HCT116 (cell line): ENCODE measurements at regions not wholly inside any gene's neighbourhood (a gene's known extent, or its start where the extent isn't known, plus 50 kb on each side); places are given as distances from the start of the nearest gene placed in this dataset.

Source experiments
- ATAC-seq: fragments of 200-7000 bp; cut with Tn5 transposase; 2 replicates; pipeline ENCODE4 v1.9.1; 2020; ENCODE audit warnings: mild to moderate bottlenecking, moderate library complexity
- BruUV-seq: library from RNA; stranded (reverse); fragments of 400-500 nt; replicated peaks from 2 replicates; lab custom pipeline; 2021; lab: Mats Ljungman, UMichigan
- CTCF ChIA-PET: fragments of 300-600 bp; sonication (Branson Sonifier 250); formaldehyde crosslinking; loops from one replicate; lab custom pipeline; 2021; ENCODE audit warnings: antibody characterized with exemption; lab: Charles Lee
- POLR2A ChIA-PET: fragments of 300-600, 350-600 bp; sonication (Branson Sonifier 250); formaldehyde crosslinking; loops from one replicate; lab custom pipeline; 2021; ENCODE audit warnings: antibody characterized with exemption; lab: Charles Lee
- RAD21 ChIA-PET, 2 experiments: fragments of 300-600 bp; sonication (Branson Sonifier 250); formaldehyde crosslinking; loops; one replicate each; lab custom pipeline; 2023; ENCODE audit warnings: low total read pairs in 2 of 2; ENCODE audit not compliant: uncharacterized antibody in 2 of 2, unreplicated experiment in 2 of 2, low non-redundant PET in 1 of 2; lab: Charles Lee
- DNase-seq: peaks from one replicate; pipeline ENCODE4 v3.0.0-alpha.2; 2010; ENCODE audit warnings: low read depth, low spot score
- H2AFZ ChIP-seq: fragments of 200-600 bp; shearing (Covaris generic), sonication (generic); 2 replicates; pipeline ENCODE4 v1.6.1; 2017; ENCODE audit warnings: low read depth, mixed run types, mixed read lengths, antibody characterized with exemption, low read length; ENCODE audit not compliant: poor library complexity, severe bottlenecking
- H3K27ac ChIP-seq: 2 replicates; pipeline ENCODE4 v1.5.1; 2012; ENCODE audit warnings: low read depth, low read length
- H3K27me3 ChIP-seq: fragments of 200-600 bp; sonication (generic); 2 replicates; pipeline ENCODE4 v1.6.1; 2016; ENCODE audit warnings: mixed run types, low read length, mixed read lengths; ENCODE audit not compliant: insufficient read depth
- H3K36me3 ChIP-seq, 2 experiments: fragments of 200-500 bp in 1 of 2; fragments of 200-600 bp in 1 of 2; sonication (Bioruptor generic) in 1 of 2; sonication (generic) in 1 of 2; 2 replicates each; pipeline versions ENCODE4 v1.5.1 to v1.6.1; 2014 to 2016; ENCODE audit warnings: low read length in 2 of 2, inconsistent platforms in 1 of 2, mixed read lengths in 1 of 2, mixed run types in 1 of 2; ENCODE audit not compliant: insufficient read depth in 2 of 2, control insufficient read depth in 1 of 2
- H3K4me1 ChIP-seq, 2 experiments: fragments of 200-600 bp in 1 of 2; sonication (generic) in 1 of 2; 2 replicates each; pipeline versions ENCODE4 v1.5.1 to v1.6.1; 2012 to 2017; ENCODE audit warnings: low read length in 2 of 2, inconsistent platforms in 1 of 2, mild to moderate bottlenecking in 1 of 2, mixed read lengths in 1 of 2, mixed run types in 1 of 2, moderate library complexity in 1 of 2; ENCODE audit not compliant: insufficient read depth in 2 of 2, control insufficient read depth in 1 of 2
- H3K4me2 ChIP-seq: fragments of 200-600 bp; sonication (generic); 2 replicates; pipeline ENCODE4 v1.6.1; 2017; ENCODE audit warnings: mixed run types, low read length, mixed read lengths
- H3K4me3 ChIP-seq, 2 experiments: fragments of 200-600 bp in 1 of 2; sonication (generic) in 1 of 2; replicated peaks in 1 of 2; 2 replicates each; pipeline ENCODE4 v1.5.1; 2011 to 2016; ENCODE audit warnings: low read length in 2 of 2, control low read depth in 1 of 2, low read depth in 1 of 2, mild to moderate bottlenecking in 1 of 2, mixed read lengths in 1 of 2, mixed run types in 1 of 2
- H3K79me2 ChIP-seq: fragments of 200-600 bp; sonication (generic); 2 replicates; pipeline ENCODE4 v1.6.1; 2017; ENCODE audit warnings: mild to moderate bottlenecking, mixed run types, low read length, moderate library complexity, mixed read lengths; ENCODE audit not compliant: insufficient read depth
- H3K9ac ChIP-seq: fragments of 200-600 bp; sonication (generic); 2 replicates; pipeline ENCODE4 v1.6.1; 2016; ENCODE audit warnings: low read length, mixed read lengths
- H3K9me2 ChIP-seq: fragments of 200-600 bp; sonication (generic), shearing (Covaris generic); 2 replicates; pipeline ENCODE4 v1.6.1; 2017; ENCODE audit warnings: mixed run types, mild to moderate bottlenecking, moderate library complexity; ENCODE audit not compliant: insufficient read depth
- H3K9me3 ChIP-seq, 2 experiments: fragments of 200-500 bp in 1 of 2; fragments of 200-600 bp in 1 of 2; sonication (Bioruptor generic) in 1 of 2; sonication (generic) in 1 of 2; 2 replicates each; pipeline ENCODE4 v1.6.1; 2014 to 2017; ENCODE audit warnings: low read length in 2 of 2, mixed read lengths in 2 of 2, inconsistent platforms in 1 of 2, low read depth in 1 of 2, mild to moderate bottlenecking in 1 of 2, mixed run types in 1 of 2, moderate library complexity in 1 of 2; ENCODE audit not compliant: control insufficient read depth in 1 of 2, insufficient read depth in 1 of 2
- H4K20me1 ChIP-seq: fragments of 200-600 bp; sonication (generic), shearing (Covaris generic); 2 replicates; pipeline ENCODE4 v1.6.1; 2017; ENCODE audit warnings: mixed run types, mild to moderate bottlenecking, moderate library complexity; ENCODE audit not compliant: insufficient read depth
- ATF3 ChIP-seq: IDR thresholded peaks from 2 replicates; pipeline ENCODE4 v1.6.1; 2012
- EGR1 ChIP-seq: IDR thresholded peaks from 2 replicates; pipeline ENCODE4 v1.6.1; 2012; ENCODE audit warnings: low read depth
- JUND ChIP-seq: IDR thresholded peaks from 2 replicates; pipeline ENCODE4 v1.6.1; 2012
- MAX ChIP-seq: IDR thresholded peaks from 2 replicates; pipeline ENCODE4 v1.6.1; 2012
- POLR2A ChIP-seq: IDR thresholded peaks from 2 replicates; pipeline ENCODE4 v1.7.0; 2011; ENCODE audit warnings: borderline replicate concordance; ENCODE audit not compliant: insufficient read depth, insufficient read length; ENCODE audit errors: extremely low read depth
- POLR2AphosphoS5 ChIP-seq: IDR thresholded peaks from 2 replicates; pipeline ENCODE4 v1.6.1; 2011; ENCODE audit warnings: mild to moderate bottlenecking, low read depth, low read length, moderate library complexity
- REST ChIP-seq: IDR thresholded peaks from 2 replicates; pipeline ENCODE4 v1.6.1; 2012; ENCODE audit warnings: low read depth
- SRF ChIP-seq: IDR thresholded peaks from 2 replicates; pipeline ENCODE4 v1.6.1; 2012; ENCODE audit warnings: low read depth
- TCF7L2 ChIP-seq: IDR thresholded peaks from 2 replicates; pipeline ENCODE4 v1.7.0; 2011; ENCODE audit warnings: borderline replicate concordance, inconsistent platforms; ENCODE audit not compliant: insufficient read depth, insufficient read length; ENCODE audit errors: extremely low read depth
- ZBTB33 ChIP-seq: IDR thresholded peaks from 2 replicates; pipeline ENCODE4 v1.6.1; 2011; ENCODE audit warnings: mild to moderate bottlenecking, low read length, moderate library complexity; ENCODE audit not compliant: insufficient replicate concordance; ENCODE audit errors: extremely low read depth
- ZFX ChIP-seq: fragments of 450-650 bp; IDR thresholded peaks from 2 replicates; pipeline ENCODE4 v1.6.1; 2017
- ZNF274 ChIP-seq: fragments of 200-500 bp; sonication (Bioruptor generic); IDR thresholded peaks from 2 replicates; pipeline ENCODE4 v1.6.1; 2014; ENCODE audit warnings: mild to moderate bottlenecking, low read depth, low read length, inconsistent platforms
- intact Hi-C: fragments of 100-400 bp; cut with micrococcal nuclease; formaldehyde crosslinking; loops from 2 replicates; pipeline ENCODE4 v1.10.0; 2022

- BruUV-seq, result no TSS peak
- DNase-seq (no peak), ATAC-seq (no peak)
- H3K9ac ChIP-seq, result no peak overlapping the region
- POLR2A ChIA-PET, result no interaction called here
- no peaks in the 10 kb centered on the region for H3K9me3 ChIP-seq
- CTCF ChIA-PET, result no interaction called here
- no peaks in the 10 kb centered on the region for H3K79me2 ChIP-seq
- no peak overlapping the region for H2AFZ ChIP-seq
- H3K4me3 ChIP-seq, result no peak overlapping the region
- H3K4me2 ChIP-seq, result no peak overlapping the region
- TF ChIP-seq TCF7L2, result no peak
- TF ChIP-seq ZFX, result no peak
- TF ChIP-seq, all 23 proteins: peak for 0
- no peaks in the 10 kb centered on the region for H3K36me3 ChIP-seq
- H4K20me1 ChIP-seq, result no peaks in the 10 kb centered on the region
- no peaks in the 10 kb centered on the region for H3K27me3 ChIP-seq
- RAD21 ChIA-PET, result no interaction called here
- H3K9me2 ChIP-seq, result no peaks in the 10 kb centered on the region
- intact Hi-C loops, result no loop called here
- no peak overlapping the region for H3K27ac ChIP-seq
- no peaks in the 10 kb centered on the region for H3K4me1 ChIP-seq
Observed at GRCh38 chr21:31599013-31599412, 60.5 kb upstream of the SOD1 start.

GRCh38 chr21:31597683-31598082 lies 61.8 kb upstream of the SOD1 start:
- H3K27ac ChIP-seq, result no peak overlapping the region
- no peaks in the 10 kb centered on the region for H3K79me2 ChIP-seq
- H3K4me3 ChIP-seq, result no peak overlapping the region
- no peaks in the 10 kb centered on the region for H3K4me1 ChIP-seq
- DNase-seq, result no peak
- H3K9ac ChIP-seq, result no peak overlapping the region
- no peaks in the 10 kb centered on the region for H3K27me3 ChIP-seq
- ChIA-PET RAD21 (no interaction called here), POLR2A (no interaction called here), CTCF (interaction anchor here (0.6 kb wide), 1 partner anchor 349 kb away, joined by 3 read pairs; no protein-coding TSS in a partner anchor)
- H4K20me1 ChIP-seq, result no peaks in the 10 kb centered on the region
- H3K4me2 ChIP-seq, result no peak overlapping the region
- H3K36me3 ChIP-seq, result no peaks in the 10 kb centered on the region
- no peaks in the 10 kb centered on the region for H3K9me3 ChIP-seq
- intact Hi-C loops, result no loop called here
- no peak overlapping the region for H2AFZ ChIP-seq
- no peak for TF ChIP-seq ZNF274
- no peak for TF ChIP-seq POLR2AphosphoS5
- no peak for TF ChIP-seq POLR2A
- no peak for TF ChIP-seq REST
- no peak for TF ChIP-seq ATF3
- TF ChIP-seq JUND, result no peak
- TF ChIP-seq ZBTB33, result no peak
- TF ChIP-seq MAX, result no peak
- no peak for TF ChIP-seq SRF
- no peak for TF ChIP-seq EGR1
- H3K9me2 ChIP-seq, result no peaks in the 10 kb centered on the region
- ATAC-seq, result no peak
- BruUV-seq, result no TSS peak
